Endothelial cell (in vitro differentiated cells): ENCODE measurements at regions not wholly inside any gene's neighbourhood (a gene's known extent, or its start where the extent isn't known, plus 50 kb on each side); places are given as distances from the start of the nearest gene placed in this dataset.

Experiments
- DNase-seq: peaks from one replicate; pipeline ENCODE4 v3.0.0; 2021; ENCODE audit warnings: low spot score
- H3K27ac Mint-ChIP-seq: one replicate; pipeline ENCODE4 v1.8.0; 2021; ENCODE audit warnings: mixed read lengths, inconsistent platforms; ENCODE audit not compliant: unreplicated experiment
- H3K27me3 Mint-ChIP-seq: one replicate; pipeline ENCODE4 v1.8.0; 2021; ENCODE audit warnings: mild to moderate bottlenecking, moderate library complexity, mixed read lengths, inconsistent platforms; ENCODE audit not compliant: unreplicated experiment
- H3K36me3 Mint-ChIP-seq: one replicate; pipeline ENCODE4 v1.8.0; 2021; ENCODE audit warnings: mild to moderate bottlenecking, low read depth, mixed read lengths, inconsistent platforms; ENCODE audit not compliant: unreplicated experiment
- H3K4me1 Mint-ChIP-seq: one replicate; pipeline ENCODE4 v1.8.0; 2021; ENCODE audit warnings: mild to moderate bottlenecking, mixed read lengths, inconsistent platforms; ENCODE audit not compliant: unreplicated experiment
- H3K4me3 Mint-ChIP-seq: one replicate; pipeline ENCODE4 v1.8.0; 2021; ENCODE audit warnings: mild to moderate bottlenecking, mixed read lengths, inconsistent platforms; ENCODE audit not compliant: unreplicated experiment
- H3K9me3 Mint-ChIP-seq: one replicate; pipeline ENCODE4 v1.8.0; 2021; ENCODE audit warnings: mixed read lengths, inconsistent platforms; ENCODE audit not compliant: unreplicated experiment
- CTCF ChIP-seq: fragments of 200-600 bp; sonication (generic); IDR thresholded peaks from one replicate; pipeline ENCODE4 v1.5.0; 2021; ENCODE audit warnings: antibody characterized with exemption; ENCODE audit not compliant: unreplicated experiment

GRCh38 chr20:10927936-10928840 is 254.4 kb upstream of the JAG1 start:
- no peak for DNase-seq
- peaks cover 2% of the 10 kb centered on the region for H3K27me3 Mint-ChIP-seq
- no peak overlapping the region for H3K4me3 Mint-ChIP-seq
- H3K9me3 Mint-ChIP-seq, result no peaks in the 10 kb centered on the region
- H3K36me3 Mint-ChIP-seq, result no peaks in the 10 kb centered on the region
- TF ChIP-seq CTCF, result no peak
- peaks cover 5% of the 10 kb centered on the region for H3K4me1 Mint-ChIP-seq
- no peak overlapping the region for H3K27ac Mint-ChIP-seq

GRCh38 chr20:10928841-10929421 is 255.1 kb upstream of the JAG1 start:
- peaks cover 2% of the 10 kb centered on the region for H3K27me3 Mint-ChIP-seq
- H3K4me3 Mint-ChIP-seq, result no peak overlapping the region
- H3K27ac Mint-ChIP-seq, result no peak overlapping the region
- H3K36me3 Mint-ChIP-seq, result no peaks in the 10 kb centered on the region
- TF ChIP-seq CTCF, result no peak
- no peak for DNase-seq
- H3K9me3 Mint-ChIP-seq, result no peaks in the 10 kb centered on the region
- peaks cover 5% of the 10 kb centered on the region for H3K4me1 Mint-ChIP-seq

GRCh38 chr20:10935658-10936402 is 262.0 kb upstream of the JAG1 start:
- no peak overlapping the region for H3K27ac Mint-ChIP-seq
- H3K36me3 Mint-ChIP-seq, result no peaks in the 10 kb centered on the region
- DNase-seq, result no peak
- H3K9me3 Mint-ChIP-seq, result no peaks in the 10 kb centered on the region
- H3K4me3 Mint-ChIP-seq, result no peak overlapping the region
- no peak for TF ChIP-seq CTCF
- H3K4me1 Mint-ChIP-seq, result peaks cover 4% of the 10 kb centered on the region
- peaks cover 3% of the 10 kb centered on the region for H3K27me3 Mint-ChIP-seq

GRCh38 chr20:10936786-10937185 is 263.0 kb upstream of the JAG1 start:
- DNase-seq, result no peak
- H3K4me3 Mint-ChIP-seq, result no peak overlapping the region
- H3K27me3 Mint-ChIP-seq, result peaks cover 3% of the 10 kb centered on the region
- H3K27ac Mint-ChIP-seq, result no peak overlapping the region
- H3K9me3 Mint-ChIP-seq, result no peaks in the 10 kb centered on the region
- H3K36me3 Mint-ChIP-seq, result no peaks in the 10 kb centered on the region
- no peak for TF ChIP-seq CTCF
- H3K4me1 Mint-ChIP-seq, result peaks cover 4% of the 10 kb centered on the region
